D341Med (cell line): ENCODE measurements at regions not wholly inside any gene's neighbourhood (a gene's known extent, or its start where the extent isn't known, plus 50 kb on each side); places are given as distances from the start of the nearest gene placed in this dataset.
"Not testable (repeated sequence)": the region's sequence is repeated elsewhere in the genome, so short reads cannot be mapped to it uniquely, and the experiment has no call there.

Source experiments
- DNase-seq: peaks from one replicate; pipeline ENCODE4 v3.0.0; 2012; ENCODE audit warnings: low spot score

DNA sequence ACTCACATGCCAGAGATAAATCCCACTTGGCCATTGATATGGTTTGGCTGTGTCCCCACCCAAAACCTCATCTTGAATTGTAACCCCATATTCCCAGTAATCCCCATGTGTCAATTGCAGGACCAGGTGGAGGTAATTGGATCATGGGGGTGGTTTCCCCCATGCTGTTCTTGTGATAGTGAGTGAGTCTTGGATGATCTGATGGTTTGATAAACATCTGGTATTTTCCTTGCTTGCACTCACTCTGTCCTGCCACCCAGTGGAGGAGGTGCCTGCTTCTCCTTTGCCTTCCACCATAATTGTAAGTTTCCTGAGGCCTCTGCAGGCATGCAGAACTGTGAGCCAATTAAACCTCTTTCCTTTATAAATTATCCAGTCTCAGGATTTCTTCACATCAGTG lies 50.4 kb upstream of the B3GAT2 start:
- DNase-seq: not testable (repeated sequence)

- no peak for DNase-seq
Measured at GRCh38 chr6:71011871-71012371, 55.1 kb upstream of the B3GAT2 start.

DNA sequence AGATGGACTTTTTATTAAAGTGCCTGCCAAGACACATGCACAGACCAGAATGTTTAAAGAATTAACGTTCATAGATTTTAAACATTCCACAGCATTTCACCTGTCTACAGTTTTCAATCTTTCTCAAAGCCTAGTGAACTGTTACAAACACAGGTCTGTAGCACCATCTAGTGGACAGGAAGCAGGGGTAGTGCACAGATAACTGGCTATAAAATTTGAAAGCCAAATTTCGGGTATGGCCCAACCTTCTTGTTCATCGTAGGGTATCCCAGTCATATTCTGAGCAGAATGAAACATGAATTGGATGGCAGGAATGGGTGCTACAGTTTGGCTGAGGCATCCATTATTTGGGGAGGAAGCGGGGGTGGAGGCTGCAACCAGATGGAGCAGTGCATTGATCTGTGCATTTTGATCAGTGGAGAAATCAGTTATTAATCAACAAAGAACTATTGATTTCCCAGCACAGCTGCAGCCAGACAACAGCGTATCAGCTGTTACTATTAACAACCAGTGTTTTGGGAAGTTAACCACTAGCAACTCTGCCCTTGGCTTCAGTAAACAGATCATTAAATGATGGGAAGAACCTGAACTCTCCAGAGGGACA lies 56.1 kb upstream of the B3GAT2 start:
- peak; percentile 64 for DNase-seq

DNA sequence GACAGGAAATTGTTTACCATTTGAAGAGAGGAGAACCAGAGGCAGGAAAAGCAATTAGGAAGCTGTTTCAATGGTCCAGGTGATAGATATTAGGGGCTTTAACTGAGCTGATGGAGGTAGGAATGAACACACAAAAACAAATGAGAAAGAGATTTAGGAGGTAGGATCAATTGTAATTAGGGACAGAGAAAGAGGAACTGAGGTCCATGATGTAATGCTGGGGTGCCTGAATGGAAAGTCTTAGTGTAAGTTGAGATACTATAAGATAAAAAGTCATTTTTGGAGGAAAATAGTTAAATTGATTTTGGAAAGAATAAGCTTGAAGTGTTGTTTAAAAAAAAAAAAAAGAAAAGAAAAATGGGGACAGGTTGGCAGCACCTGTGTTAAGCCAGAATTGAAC lies 58.5 kb upstream of the B3GAT2 start:
- DNase-seq: no peak

DNA sequence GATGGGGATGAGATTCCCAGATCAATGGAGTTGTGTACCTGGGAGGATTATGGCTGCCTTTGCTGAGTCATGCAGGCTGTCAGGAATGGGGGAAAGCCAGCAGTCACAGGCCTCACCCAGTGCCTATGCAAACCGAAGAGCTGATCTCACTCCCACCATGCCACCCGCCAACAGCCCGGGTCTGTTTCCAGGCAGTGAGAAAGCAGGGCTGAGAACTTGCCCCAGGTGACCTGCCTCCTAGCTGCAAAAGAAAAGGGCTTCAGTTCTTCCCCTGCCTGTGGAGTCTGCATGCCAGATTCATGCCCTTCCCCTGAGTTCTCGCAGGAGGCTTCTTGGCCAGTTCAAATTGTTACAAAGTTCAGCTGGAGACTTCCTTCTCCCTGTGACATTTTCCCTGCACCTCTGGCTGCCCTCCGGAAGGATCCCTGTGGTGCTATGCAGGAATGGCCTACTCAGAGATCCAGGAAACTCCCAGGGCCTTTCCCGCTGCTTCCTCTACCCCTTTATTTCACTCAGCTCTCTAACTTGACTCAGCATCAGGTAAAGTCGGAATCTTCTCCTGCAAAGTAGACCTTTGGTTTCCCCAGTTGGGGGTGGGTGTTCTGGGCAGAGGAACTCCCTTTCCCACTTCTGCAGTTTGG lies 71.5 kb upstream of the B3GAT2 start:
- no peak for DNase-seq

GRCh38 chr6:71028877-71029252 lies 72.0 kb upstream of the B3GAT2 start:
- no peak for DNase-seq

DNA sequence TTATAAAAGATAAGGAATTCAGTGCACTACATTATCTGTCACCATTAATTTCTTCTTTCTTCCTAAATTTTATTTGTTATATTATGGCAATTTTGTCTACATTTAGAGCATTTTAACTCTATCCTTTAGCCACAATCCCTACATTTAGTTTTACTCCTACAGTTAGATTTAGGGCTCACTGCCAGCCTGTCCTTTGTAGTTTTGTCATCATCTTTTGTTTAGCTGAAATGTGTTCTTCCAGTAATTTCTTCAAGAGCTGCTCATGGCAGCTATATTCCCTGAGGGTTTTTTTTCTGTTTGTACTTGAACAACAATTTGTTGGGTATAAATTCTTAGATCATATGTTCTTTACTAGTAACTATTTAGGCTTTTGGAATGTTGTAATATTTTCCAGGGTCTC lies 72.7 kb upstream of the B3GAT2 start:
- DNase-seq: no peak

GRCh38 chr6:71031912-71032311 lies 75.1 kb upstream of the B3GAT2 start:
- DNase-seq: no peak

DNA sequence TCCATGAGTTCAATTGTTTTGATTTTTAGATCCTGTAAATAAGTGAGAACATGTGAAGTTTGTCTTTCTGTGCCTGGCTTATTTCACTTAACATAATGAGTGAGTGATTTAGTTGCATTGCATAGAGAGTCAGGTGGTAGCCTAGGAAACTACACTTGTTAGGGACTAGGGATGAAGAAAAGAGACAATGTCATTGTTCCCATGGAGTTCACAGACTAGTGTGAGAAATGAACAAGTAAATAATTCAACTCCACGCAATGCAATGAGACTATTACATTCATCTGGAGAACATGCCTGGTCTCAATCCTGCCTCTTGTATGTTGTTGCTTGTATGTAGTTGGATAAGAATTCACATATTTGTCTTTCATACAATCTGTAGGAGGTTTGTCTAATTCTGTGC lies 76.3 kb upstream of the B3GAT2 start:
- DNase-seq: no peak

DNA sequence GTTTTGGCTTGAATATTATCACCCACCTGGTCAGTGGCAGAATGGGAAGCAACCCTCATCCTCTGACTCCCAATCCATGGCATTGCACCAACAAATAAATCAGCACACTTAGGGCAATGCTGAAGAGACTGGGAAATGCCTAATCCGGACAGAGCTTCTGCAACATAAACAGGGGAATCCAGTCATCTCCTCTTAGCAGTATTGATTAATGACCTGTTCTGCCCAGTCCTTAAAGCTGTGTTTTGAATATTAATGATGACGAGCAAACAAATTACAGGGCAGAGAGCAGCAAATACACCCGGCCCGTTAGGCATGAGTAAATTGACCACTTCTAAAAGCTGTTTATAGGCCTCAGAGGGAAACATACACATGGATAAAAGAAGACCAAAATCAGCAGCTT lies 77.0 kb upstream of the B3GAT2 start:
- DNase-seq: no peak

DNA sequence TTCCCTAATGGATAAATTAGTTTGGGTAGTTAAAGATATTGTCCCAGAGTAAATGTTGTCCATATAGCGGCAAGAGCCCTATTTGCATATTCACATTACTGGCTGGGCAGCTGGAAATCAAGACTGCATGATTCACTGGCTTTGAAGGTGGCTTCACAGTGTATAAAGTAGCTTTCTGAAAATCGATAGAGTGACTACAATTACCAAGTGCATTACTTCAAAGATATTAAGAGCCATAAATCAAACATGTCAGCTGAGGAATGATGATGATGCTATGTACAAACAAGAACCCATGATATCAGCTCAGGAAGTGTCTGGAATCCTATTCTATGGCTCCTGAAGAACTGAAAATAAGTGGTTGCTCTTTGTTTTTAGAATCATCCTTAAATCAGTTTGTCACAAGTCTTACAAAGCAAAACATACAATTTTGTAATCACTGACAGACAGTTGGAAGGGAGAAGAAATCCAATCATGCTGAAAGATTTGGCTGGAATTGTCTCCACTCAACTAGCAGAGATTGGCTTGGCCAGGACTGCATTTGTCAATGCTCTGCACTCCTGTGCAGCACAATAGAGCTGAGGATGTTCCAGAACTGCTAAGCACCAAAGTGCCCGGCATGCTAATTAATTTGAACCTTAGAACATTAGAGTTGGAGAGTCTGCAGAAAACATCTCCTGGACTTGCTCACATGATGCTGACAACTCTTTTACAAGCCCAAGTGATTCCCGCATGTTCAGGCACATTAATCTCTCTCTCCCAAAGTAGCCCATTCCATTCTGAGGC lies 77.9 kb upstream of the B3GAT2 start:
- DNase-seq: no peak

DNA sequence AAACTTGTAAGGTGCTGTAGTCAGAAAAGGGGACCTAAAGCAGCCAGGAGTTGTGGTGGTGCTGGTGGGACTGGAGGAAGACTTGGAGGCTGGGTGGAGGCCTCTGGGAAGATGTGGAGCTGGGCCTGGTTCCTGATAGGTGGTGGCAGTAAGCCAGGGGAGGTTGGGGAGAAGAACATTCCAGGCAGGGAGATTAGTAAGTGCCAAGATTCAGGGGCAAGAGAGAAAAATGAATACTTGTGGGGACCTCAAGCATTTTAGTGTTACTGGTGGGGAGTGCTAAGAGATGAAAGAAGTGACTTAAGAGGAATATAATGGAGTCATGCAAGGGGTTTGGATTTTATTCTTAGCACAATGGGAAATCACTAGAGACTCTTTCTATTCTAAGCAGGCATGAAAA lies 79.0 kb upstream of the B3GAT2 start:
- no peak for DNase-seq

GRCh38 chr6:71038711-71039344 lies 82.0 kb upstream of the B3GAT2 start:
- DNase-seq: no peak

- DNase-seq: no peak
Measured at GRCh38 chr6:71040043-71040442, 83.2 kb upstream of the B3GAT2 start.

DNA sequence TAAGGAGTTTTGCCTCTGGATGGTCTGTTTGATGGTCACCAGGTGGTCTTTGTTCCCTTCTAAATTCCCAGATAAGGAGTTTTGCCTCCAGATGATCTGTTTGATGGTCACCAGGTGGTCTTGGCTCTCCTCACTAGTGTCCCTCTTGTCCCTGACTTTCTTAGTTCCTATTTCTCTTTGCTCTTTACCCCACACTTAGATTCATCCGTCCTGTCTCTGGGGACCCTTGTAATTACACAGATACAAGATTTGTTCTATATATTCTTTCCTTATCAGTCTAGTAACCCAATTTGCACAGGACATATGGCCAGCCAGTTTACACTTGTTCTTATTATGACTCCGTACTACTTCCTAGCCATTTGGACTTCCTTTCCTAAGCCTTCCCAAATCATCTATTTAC lies 84.0 kb upstream of the B3GAT2 start:
- DNase-seq: no peak

DNA sequence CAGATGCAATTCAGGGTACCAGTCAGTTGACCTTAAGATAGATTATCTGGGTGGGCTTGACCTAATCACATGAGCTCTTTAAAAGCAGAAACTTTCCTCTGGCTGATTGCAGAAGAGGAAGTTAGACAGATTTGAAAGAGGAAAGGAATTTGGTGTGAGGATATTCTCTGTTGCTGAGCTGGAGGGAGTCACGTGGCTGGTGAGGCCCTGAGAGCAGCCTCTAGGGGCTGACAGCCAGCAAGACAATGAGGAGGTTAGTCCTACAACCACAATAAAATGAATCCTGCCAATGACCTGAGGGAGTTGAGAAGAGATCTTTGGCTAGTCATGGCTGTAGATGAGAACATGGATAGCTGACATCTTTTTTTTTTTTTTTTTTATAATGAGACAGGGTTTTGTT lies 87.0 kb upstream of the B3GAT2 start:
- no peak for DNase-seq

- DNase-seq: no peak
Measured at GRCh38 chr6:71044753-71045152, 87.9 kb upstream of the B3GAT2 start.

- DNase-seq: no peak
Measured at GRCh38 chr6:71045296-71045695, 88.4 kb upstream of the B3GAT2 start.

GRCh38 chr6:71047417-71047816 lies 90.6 kb upstream of the B3GAT2 start:
- DNase-seq: no peak

DNA sequence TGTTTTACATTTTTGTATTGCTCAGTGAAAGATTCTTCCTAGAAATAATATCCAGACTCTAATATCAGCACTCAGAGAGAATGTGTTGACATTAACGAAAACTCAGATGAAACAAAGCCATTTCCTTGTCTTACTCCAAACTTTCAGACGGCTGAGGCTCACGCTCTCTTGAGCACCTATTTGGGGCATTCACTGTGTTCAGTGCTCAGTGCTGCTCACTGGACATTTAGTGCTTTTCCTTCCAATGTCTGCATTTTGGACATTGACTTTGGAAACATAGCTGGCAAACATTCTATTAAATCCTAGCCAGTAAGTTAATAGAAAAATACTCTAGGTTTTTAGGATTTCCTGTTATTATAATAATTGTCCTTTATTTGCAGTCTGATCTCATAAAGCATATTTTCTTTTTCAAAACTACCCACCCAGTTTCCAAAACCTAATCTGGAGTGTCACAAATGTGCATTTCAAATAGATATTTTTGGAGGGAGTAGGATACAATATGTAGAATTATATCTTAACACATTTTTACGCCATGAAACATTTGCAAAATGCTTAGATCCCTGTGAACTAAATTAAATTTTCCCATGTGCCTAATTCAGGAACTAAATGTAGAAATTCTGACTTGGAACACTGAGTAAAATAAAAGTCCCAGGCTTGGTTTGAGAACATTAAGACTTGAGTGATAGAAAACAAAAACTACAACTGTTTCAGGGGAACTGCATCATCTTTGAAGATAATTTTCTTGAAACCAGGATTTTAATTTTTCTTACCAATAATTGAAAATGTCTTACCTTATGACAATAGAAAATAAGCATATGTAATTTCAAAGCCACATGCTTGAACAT lies 91.7 kb upstream of the B3GAT2 start:
- DNase-seq: no peak

- DNase-seq: no peak
Measured at GRCh38 chr6:71049198-71049770, 92.4 kb upstream of the B3GAT2 start.

DNA sequence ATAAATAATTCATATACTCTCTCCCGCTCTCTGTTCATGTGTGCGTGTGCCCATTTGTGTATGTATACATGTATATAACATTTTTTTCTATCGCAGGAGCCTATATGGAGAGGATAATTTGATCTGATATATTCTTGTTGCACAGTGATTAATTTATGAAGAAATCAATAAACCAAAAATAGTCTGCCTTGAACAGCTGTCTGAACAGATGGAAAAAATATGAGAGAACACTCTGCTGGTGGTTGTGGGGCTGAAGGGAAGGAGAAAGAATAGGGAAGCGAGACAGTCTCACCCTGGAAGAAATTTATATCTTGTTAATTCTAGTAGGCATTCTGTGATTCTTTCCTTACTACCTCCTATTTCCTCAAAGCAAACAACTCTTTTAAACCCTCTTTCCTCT lies 96.6 kb upstream of the B3GAT2 start:
- DNase-seq: no peak
